ENCODE measurements at regions not wholly inside any gene's neighbourhood (a gene's known extent, or its start where the extent isn't known, plus 50 kb on each side); places are given as distances from the start of the nearest gene placed in this dataset.

- Histone ChIP-seq H3K27me3 (ENCODE audit: control insufficient read depth in 1 of 2, insufficient read depth in 2 of 2, low read length in 2 of 2) (no peaks in the 10 kb centered on the region), H3K27ac (ENCODE audit: low read depth, low read length) (no peak overlapping the region), H3K4me3 (ENCODE audit: low read depth in 1 of 2, low read length in 2 of 2) (no peak overlapping the region), H3K9me3 (ENCODE audit: control insufficient read depth in 1 of 2, low read length in 2 of 2) (peaks cover 7 to 8% of the 10 kb centered on the region in 2 donors), H3K4me1 (ENCODE audit: control insufficient read depth in 1 of 2, insufficient read depth in 2 of 2, low read length in 2 of 2) (no peaks in the 10 kb centered on the region), H3K36me3 (ENCODE audit: control insufficient read depth in 1 of 2, insufficient read depth in 2 of 2, low read length in 2 of 2) (no peaks in the 10 kb centered on the region), H3K9ac (ENCODE audit: low read depth in 1 of 2, low read length in 2 of 2) (no peak overlapping the region)
Measured at GRCh38 chr9:80359291-80359690, 787.5 kb downstream of the TLE4 start.

DNA sequence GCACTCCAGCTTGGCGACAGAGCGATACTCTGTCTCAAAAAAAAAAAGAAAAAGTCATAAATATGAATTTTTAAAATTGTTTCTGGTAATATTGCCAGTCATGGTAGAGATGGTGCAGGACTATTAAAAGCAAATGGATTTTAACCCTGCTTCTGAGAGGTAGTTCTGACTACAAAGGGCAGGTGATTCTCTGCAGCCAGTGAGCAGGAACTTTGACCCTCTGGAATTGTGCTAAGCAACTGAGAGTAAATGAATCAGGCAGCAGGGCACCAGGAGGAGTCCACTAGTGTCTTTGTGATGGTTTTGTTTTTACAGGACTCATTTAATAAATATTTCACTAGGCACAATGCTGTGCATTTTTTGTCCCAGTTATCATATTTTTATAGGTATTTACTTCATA lies 781.2 kb downstream of the TLE4 start:
- H3K27me3 ChIP-seq (ENCODE audit: control insufficient read depth in 1 of 2, insufficient read depth in 2 of 2, low read length in 2 of 2) = no peaks in the 10 kb centered on the region
- H3K9ac ChIP-seq (ENCODE audit: low read depth in 1 of 2, low read length in 2 of 2) = no peak overlapping the region
- peaks cover 7 to 11% of the 10 kb centered on the region in 2 donors for H3K9me3 ChIP-seq (ENCODE audit: control insufficient read depth in 1 of 2, low read length in 2 of 2)
- H3K4me1 ChIP-seq (ENCODE audit: control insufficient read depth in 1 of 2, insufficient read depth in 2 of 2, low read length in 2 of 2) = no peaks in the 10 kb centered on the region
- H3K27ac ChIP-seq (ENCODE audit: low read depth, low read length) = no peak overlapping the region
- no peak overlapping the region for H3K4me3 ChIP-seq (ENCODE audit: low read depth in 1 of 2, low read length in 2 of 2)
- H3K36me3 ChIP-seq (ENCODE audit: control insufficient read depth in 1 of 2, insufficient read depth in 2 of 2, low read length in 2 of 2) = no peaks in the 10 kb centered on the region

- H3K4me3 ChIP-seq (ENCODE audit: low read depth in 1 of 2, low read length in 2 of 2) = no peak overlapping the region
- H3K9ac ChIP-seq (ENCODE audit: low read depth in 1 of 2, low read length in 2 of 2) = no peak overlapping the region
- no peaks in the 10 kb centered on the region for H3K36me3 ChIP-seq (ENCODE audit: control insufficient read depth in 1 of 2, insufficient read depth in 2 of 2, low read length in 2 of 2)
- H3K9me3 ChIP-seq (ENCODE audit: control insufficient read depth in 1 of 2, low read length in 2 of 2) = peaks cover 0 to 6% of the 10 kb centered on the region in 2 donors
- H3K27me3 ChIP-seq (ENCODE audit: control insufficient read depth in 1 of 2, insufficient read depth in 2 of 2, low read length in 2 of 2) = no peaks in the 10 kb centered on the region
- H3K27ac ChIP-seq (ENCODE audit: low read depth, low read length) = no peak overlapping the region
- H3K4me1 ChIP-seq (ENCODE audit: control insufficient read depth in 1 of 2, insufficient read depth in 2 of 2, low read length in 2 of 2) = no peaks in the 10 kb centered on the region
Measured at GRCh38 chr9:80351612-80352011, 779.8 kb downstream of the TLE4 start.

DNA sequence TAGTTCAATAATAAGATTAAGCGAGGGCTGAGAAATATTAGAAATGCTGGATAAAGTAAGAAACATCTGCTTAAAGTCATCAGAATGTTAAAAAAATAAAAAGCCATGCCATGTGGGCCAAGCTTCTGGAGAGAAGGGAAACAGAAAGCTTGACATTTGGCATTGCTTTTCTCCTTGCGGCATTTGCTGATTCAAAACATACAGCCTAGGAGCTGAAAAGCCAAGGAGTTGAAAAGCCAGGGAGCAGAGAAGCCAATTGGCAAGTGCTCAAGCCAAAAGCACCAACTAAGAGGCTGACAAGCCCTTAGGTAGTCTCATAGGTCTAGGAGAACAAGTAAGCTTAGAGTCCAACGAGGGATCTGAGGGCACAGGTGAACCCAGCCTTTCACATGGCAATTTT lies 754.3 kb downstream of the TLE4 start:
- Histone ChIP-seq H3K27ac (ENCODE audit: low read depth, low read length) (no peak overlapping the region), H3K9ac (ENCODE audit: low read depth in 1 of 2, low read length in 2 of 2) (no peak overlapping the region), H3K4me3 (ENCODE audit: low read depth in 1 of 2, low read length in 2 of 2) (no peak overlapping the region), H3K27me3 (ENCODE audit: control insufficient read depth in 1 of 2, insufficient read depth in 2 of 2, low read length in 2 of 2) (no peaks in the 10 kb centered on the region), H3K36me3 (ENCODE audit: control insufficient read depth in 1 of 2, insufficient read depth in 2 of 2, low read length in 2 of 2) (no peaks in the 10 kb centered on the region), H3K4me1 (ENCODE audit: control insufficient read depth in 1 of 2, insufficient read depth in 2 of 2, low read length in 2 of 2) (no peaks in the 10 kb centered on the region), H3K9me3 (ENCODE audit: control insufficient read depth in 1 of 2, low read length in 2 of 2) (peaks cover 4 to 11% of the 10 kb centered on the region in 2 donors)

- H3K36me3 ChIP-seq (ENCODE audit: control insufficient read depth in 1 of 2, insufficient read depth in 2 of 2, low read length in 2 of 2) = no peaks in the 10 kb centered on the region
- H3K27ac ChIP-seq (ENCODE audit: low read depth, low read length) = no peak overlapping the region
- no peak overlapping the region for H3K9ac ChIP-seq (ENCODE audit: low read depth in 1 of 2, low read length in 2 of 2)
- no peaks in the 10 kb centered on the region for H3K4me1 ChIP-seq (ENCODE audit: control insufficient read depth in 1 of 2, insufficient read depth in 2 of 2, low read length in 2 of 2)
- no peak overlapping the region for H3K4me3 ChIP-seq (ENCODE audit: low read depth in 1 of 2, low read length in 2 of 2)
- H3K27me3 ChIP-seq (ENCODE audit: control insufficient read depth in 1 of 2, insufficient read depth in 2 of 2, low read length in 2 of 2) = no peaks in the 10 kb centered on the region
- H3K9me3 ChIP-seq (ENCODE audit: control insufficient read depth in 1 of 2, low read length in 2 of 2) = peaks cover 0 to 12% of the 10 kb centered on the region in 2 donors
Measured at GRCh38 chr9:80320916-80321315, 749.2 kb downstream of the TLE4 start.

- peaks cover 0 to 12% of the 10 kb centered on the region in 2 donors for H3K9me3 ChIP-seq (ENCODE audit: control insufficient read depth in 1 of 2, low read length in 2 of 2)
- H3K27ac ChIP-seq (ENCODE audit: low read depth, low read length) = no peak overlapping the region
- no peaks in the 10 kb centered on the region for H3K4me1 ChIP-seq (ENCODE audit: control insufficient read depth in 1 of 2, insufficient read depth in 2 of 2, low read length in 2 of 2)
- H3K9ac ChIP-seq (ENCODE audit: low read depth in 1 of 2, low read length in 2 of 2) = no peak overlapping the region
- no peaks in the 10 kb centered on the region for H3K36me3 ChIP-seq (ENCODE audit: control insufficient read depth in 1 of 2, insufficient read depth in 2 of 2, low read length in 2 of 2)
- H3K27me3 ChIP-seq (ENCODE audit: control insufficient read depth in 1 of 2, insufficient read depth in 2 of 2, low read length in 2 of 2) = no peaks in the 10 kb centered on the region
- H3K4me3 ChIP-seq (ENCODE audit: low read depth in 1 of 2, low read length in 2 of 2) = no peak overlapping the region
Measured at GRCh38 chr9:80320480-80320879, 748.7 kb downstream of the TLE4 start.

DNA sequence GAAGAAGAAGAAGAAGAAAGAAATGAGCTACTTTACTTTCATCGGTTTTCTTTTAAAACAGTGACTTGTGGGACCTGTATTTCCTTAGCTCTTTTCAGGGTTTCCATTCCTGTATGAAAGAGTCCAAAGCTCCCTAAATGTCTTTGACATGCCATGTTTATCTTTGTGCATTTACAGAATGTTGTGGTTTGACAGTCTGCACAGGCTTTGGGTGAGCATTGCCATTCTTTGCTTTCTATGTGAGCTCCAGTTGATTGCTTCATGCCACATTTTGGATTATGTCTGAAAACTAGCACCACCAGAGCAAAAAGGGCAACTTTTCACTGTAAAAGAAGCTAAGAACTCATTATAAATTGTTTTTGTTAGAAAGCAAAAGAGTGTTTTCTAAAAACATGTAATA lies 733.4 kb downstream of the TLE4 start:
- no peaks in the 10 kb centered on the region for H3K4me1 ChIP-seq (ENCODE audit: control insufficient read depth in 1 of 2, insufficient read depth in 2 of 2, low read length in 2 of 2)
- no peak overlapping the region for H3K9ac ChIP-seq (ENCODE audit: low read depth in 1 of 2, low read length in 2 of 2)

GRCh38 chr9:80294955-80295354 lies 723.2 kb downstream of the TLE4 start:
- H3K9me3 ChIP-seq (ENCODE audit: control insufficient read depth in 1 of 2, low read length in 2 of 2) = no peaks in the 10 kb centered on the region
- no peak overlapping the region for H3K9ac ChIP-seq (ENCODE audit: low read depth in 1 of 2, low read length in 2 of 2)
- H3K4me1 ChIP-seq (ENCODE audit: control insufficient read depth in 1 of 2, insufficient read depth in 2 of 2, low read length in 2 of 2) = no peaks in the 10 kb centered on the region
- H3K27me3 ChIP-seq (ENCODE audit: control insufficient read depth in 1 of 2, insufficient read depth in 2 of 2, low read length in 2 of 2) = no peaks in the 10 kb centered on the region
- H3K4me3 ChIP-seq (ENCODE audit: low read depth in 1 of 2, low read length in 2 of 2) = no peak overlapping the region
- H3K36me3 ChIP-seq (ENCODE audit: control insufficient read depth in 1 of 2, insufficient read depth in 2 of 2, low read length in 2 of 2) = no peaks in the 10 kb centered on the region
- H3K27ac ChIP-seq (ENCODE audit: low read depth, low read length) = no peak overlapping the region

More for the DNA sequence above, 733.4 kb downstream of the TLE4 start:
- H3K4me3 ChIP-seq (ENCODE audit: low read depth in 1 of 2, low read length in 2 of 2) = no peak overlapping the region
- H3K36me3 ChIP-seq (ENCODE audit: control insufficient read depth in 1 of 2, insufficient read depth in 2 of 2, low read length in 2 of 2) = no peaks in the 10 kb centered on the region
- H3K9me3 ChIP-seq (ENCODE audit: control insufficient read depth in 1 of 2, low read length in 2 of 2) = no peaks in the 10 kb centered on the region
- H3K27ac ChIP-seq (ENCODE audit: low read depth, low read length) = no peak overlapping the region
- H3K27me3 ChIP-seq (ENCODE audit: control insufficient read depth in 1 of 2, insufficient read depth in 2 of 2, low read length in 2 of 2) = no peaks in the 10 kb centered on the region

GRCh38 chr9:80294318-80294717 lies 722.6 kb downstream of the TLE4 start:
- no peak overlapping the region for H3K27ac ChIP-seq (ENCODE audit: low read depth, low read length)
- H3K9ac ChIP-seq (ENCODE audit: low read depth in 1 of 2, low read length in 2 of 2) = no peak overlapping the region

DNA sequence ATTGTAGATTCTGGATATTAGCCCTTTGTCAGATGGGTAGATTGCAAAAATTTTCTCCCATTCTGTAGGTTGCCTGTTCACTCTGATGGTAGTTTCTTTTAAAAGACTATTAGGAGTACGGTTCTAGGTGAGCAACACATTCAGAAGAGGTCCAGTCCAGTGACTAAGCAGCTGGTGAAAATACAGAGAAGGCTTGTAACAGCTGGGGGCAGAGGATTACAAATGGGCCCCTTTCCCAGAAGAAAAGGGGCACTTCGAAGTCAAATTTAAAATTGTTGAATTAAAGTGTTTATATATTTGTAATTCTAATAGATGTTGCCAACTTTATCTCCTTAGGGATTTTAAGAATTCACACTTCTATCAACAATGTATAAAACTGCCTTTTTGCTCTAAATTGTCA lies 720.5 kb downstream of the TLE4 start:
- Histone ChIP-seq H3K9me3 (ENCODE audit: control insufficient read depth in 1 of 2, low read length in 2 of 2) (no peaks in the 10 kb centered on the region), H3K4me3 (ENCODE audit: low read depth in 1 of 2, low read length in 2 of 2) (no peak overlapping the region), H3K4me1 (ENCODE audit: control insufficient read depth in 1 of 2, insufficient read depth in 2 of 2, low read length in 2 of 2) (no peaks in the 10 kb centered on the region), H3K27ac (ENCODE audit: low read depth, low read length) (no peak overlapping the region), H3K27me3 (ENCODE audit: control insufficient read depth in 1 of 2, insufficient read depth in 2 of 2, low read length in 2 of 2) (no peaks in the 10 kb centered on the region), H3K36me3 (ENCODE audit: control insufficient read depth in 1 of 2, insufficient read depth in 2 of 2, low read length in 2 of 2) (no peaks in the 10 kb centered on the region), H3K9ac (ENCODE audit: low read depth in 1 of 2, low read length in 2 of 2) (no peak overlapping the region)

More at GRCh38 chr9:80294318-80294717, 722.6 kb downstream of the TLE4 start:
- H3K4me1 ChIP-seq (ENCODE audit: control insufficient read depth in 1 of 2, insufficient read depth in 2 of 2, low read length in 2 of 2) = no peaks in the 10 kb centered on the region
- no peaks in the 10 kb centered on the region for H3K27me3 ChIP-seq (ENCODE audit: control insufficient read depth in 1 of 2, insufficient read depth in 2 of 2, low read length in 2 of 2)
- H3K4me3 ChIP-seq (ENCODE audit: low read depth in 1 of 2, low read length in 2 of 2) = no peak overlapping the region
- no peaks in the 10 kb centered on the region for H3K9me3 ChIP-seq (ENCODE audit: control insufficient read depth in 1 of 2, low read length in 2 of 2)
- H3K36me3 ChIP-seq (ENCODE audit: control insufficient read depth in 1 of 2, insufficient read depth in 2 of 2, low read length in 2 of 2) = no peaks in the 10 kb centered on the region

DNA sequence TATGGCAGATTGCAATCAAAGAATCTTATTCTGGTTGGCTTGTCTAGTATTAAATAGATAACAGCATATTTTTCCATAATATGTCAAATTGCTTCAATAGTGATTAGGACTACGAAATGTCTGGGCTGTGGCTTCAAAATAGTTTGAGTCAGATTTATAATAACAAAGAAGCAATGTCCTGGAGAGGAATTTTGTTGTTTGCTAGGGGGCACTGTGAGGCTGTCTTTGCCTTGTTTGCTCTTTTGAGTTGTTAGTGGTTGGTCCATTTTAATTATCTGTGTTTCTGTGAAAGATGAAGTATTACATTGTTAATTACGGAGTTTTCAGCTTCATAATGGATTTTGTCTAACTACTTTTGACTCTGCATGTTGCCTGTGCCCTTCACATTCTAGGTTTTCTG lies 713.6 kb downstream of the TLE4 start:
- no peaks in the 10 kb centered on the region for H3K36me3 ChIP-seq (ENCODE audit: control insufficient read depth in 1 of 2, insufficient read depth in 2 of 2, low read length in 2 of 2)
- H3K4me1 ChIP-seq (ENCODE audit: control insufficient read depth in 1 of 2, insufficient read depth in 2 of 2, low read length in 2 of 2) = no peaks in the 10 kb centered on the region
- H3K27ac ChIP-seq (ENCODE audit: low read depth, low read length) = no peak overlapping the region
- peaks cover 0 to 2% of the 10 kb centered on the region in 2 donors for H3K9me3 ChIP-seq (ENCODE audit: control insufficient read depth in 1 of 2, low read length in 2 of 2)
- no peak overlapping the region for H3K4me3 ChIP-seq (ENCODE audit: low read depth in 1 of 2, low read length in 2 of 2)
- no peaks in the 10 kb centered on the region for H3K27me3 ChIP-seq (ENCODE audit: control insufficient read depth in 1 of 2, insufficient read depth in 2 of 2, low read length in 2 of 2)
- no peak overlapping the region for H3K9ac ChIP-seq (ENCODE audit: low read depth in 1 of 2, low read length in 2 of 2)
